Stimulated activated CD4-positive, alpha-beta T cell treated with anti-CD3 and anti-CD28 coated beads, Interleukin-4, amount 100 ng/mL, for 24 hours (primary cell): ENCODE measurements at regions not wholly inside any gene's neighbourhood (a gene's known extent, or its start where the extent isn't known, plus 50 kb on each side); places are given as distances from the start of the nearest gene placed in this dataset.
"Not testable (repeated sequence)": the region's sequence is repeated elsewhere in the genome, so short reads cannot be mapped to it uniquely, and the experiment has no call there.

Experiments
- DNase-seq: peaks from one replicate; pipeline ENCODE4 v3.0.0-alpha.2; 2020

GRCh38 chr15:35937380-35937779 is 391.4 kb upstream of the DPH6 start:
- no peak for DNase-seq

GRCh38 chr15:35944945-35945585 is 399.1 kb upstream of the DPH6 start:
- DNase-seq: no peak

- DNase-seq: no peak
These were observed 407.5 kb upstream of the DPH6 start for GRCh38 chr15:35953424-35953823.

GRCh38 chr15:35956056-35956455 is 410.1 kb upstream of the DPH6 start:
- DNase-seq: no peak

GRCh38 chr15:35958021-35958420 is 412.1 kb upstream of the DPH6 start:
- DNase-seq: no peak

- no peak for DNase-seq
These were observed 413.0 kb upstream of the DPH6 start for GRCh38 chr15:35958975-35959374.

GRCh38 chr15:35963326-35963725 is 417.4 kb upstream of the DPH6 start:
- DNase-seq: no peak

- no peak for DNase-seq
These were observed 420.8 kb upstream of the DPH6 start for GRCh38 chr15:35966781-35967180.

GRCh38 chr15:35967968-35968367 is 422.0 kb upstream of the DPH6 start:
- DNase-seq: not testable (repeated sequence)

- DNase-seq: no peak
These were observed 427.1 kb upstream of the DPH6 start for GRCh38 chr15:35973029-35973428.

- no peak for DNase-seq
These were observed 428.1 kb upstream of the DPH6 start for GRCh38 chr15:35974052-35974451.

GRCh38 chr15:35975941-35976340 is 430.0 kb upstream of the DPH6 start:
- DNase-seq: no peak

- DNase-seq: no peak
These were observed 433.6 kb upstream of the DPH6 start for GRCh38 chr15:35979608-35980007.

GRCh38 chr15:35980719-35981118 is 434.8 kb upstream of the DPH6 start:
- DNase-seq: no peak

- DNase-seq: no peak
These were observed 440.3 kb upstream of the DPH6 start for GRCh38 chr15:35986191-35986721.

- DNase-seq: no peak
These were observed 441.1 kb upstream of the DPH6 start for GRCh38 chr15:35987056-35987455.

GRCh38 chr15:35991386-35991785 is 445.4 kb upstream of the DPH6 start:
- no peak for DNase-seq

GRCh38 chr15:35992791-35993190 is 446.8 kb upstream of the DPH6 start:
- no peak for DNase-seq

GRCh38 chr15:35993196-35993595 is 447.2 kb upstream of the DPH6 start:
- no peak for DNase-seq

GRCh38 chr15:35994876-35995275 is 448.9 kb upstream of the DPH6 start:
- no peak for DNase-seq

- DNase-seq: no peak
These were observed 453.0 kb upstream of the DPH6 start for GRCh38 chr15:35998663-35999602.

- DNase-seq: no peak
These were observed 459.0 kb upstream of the DPH6 start for GRCh38 chr15:36004891-36005490.

GRCh38 chr15:36005542-36005941 is 459.6 kb upstream of the DPH6 start:
- DNase-seq: no peak

- DNase-seq: no peak
These were observed 461.7 kb upstream of the DPH6 start for GRCh38 chr15:36007699-36008098.
